ENCODE measurements at regions not wholly inside any gene's neighbourhood (a gene's known extent, or its start where the extent isn't known, plus 50 kb on each side); places are given as distances from the start of the nearest gene placed in this dataset.

GRCh38 chr12:105915997-105916759 lies 222.6 kb downstream of the NUAK1 start:
- Mint-ChIP-seq H3K27ac (no peak overlapping the region), H3K27me3 (no peaks in the 10 kb centered on the region), H3K4me1 (no peaks in the 10 kb centered on the region), H3K4me3 (no peak overlapping the region), H3K9me3 (peaks cover 2% of the 10 kb centered on the region), H3K36me3 (ENCODE audit: low read depth) (no peaks in the 10 kb centered on the region)
- DNase-seq = no peak
- POLR2A ChIA-PET = no interaction called here
- CTCF ChIA-PET = no interaction called here

GRCh38 chr12:105916760-105917039 lies 222.1 kb downstream of the NUAK1 start:
- no peaks in the 10 kb centered on the region for H3K27me3 Mint-ChIP-seq
- H3K27ac Mint-ChIP-seq = no peak overlapping the region
- peaks cover 2% of the 10 kb centered on the region for H3K9me3 Mint-ChIP-seq
- DNase-seq = no peak
- H3K4me3 Mint-ChIP-seq = no peak overlapping the region
- H3K4me1 Mint-ChIP-seq = no peaks in the 10 kb centered on the region
- ChIA-PET POLR2A (no interaction called here), CTCF (no interaction called here)
- no peaks in the 10 kb centered on the region for H3K36me3 Mint-ChIP-seq (ENCODE audit: low read depth)

GRCh38 chr12:105920161-105920684 lies 218.5 kb downstream of the NUAK1 start:
- H3K4me3 Mint-ChIP-seq = no peak overlapping the region
- no peaks in the 10 kb centered on the region for H3K36me3 Mint-ChIP-seq (ENCODE audit: low read depth)
- CTCF ChIA-PET = no interaction called here
- POLR2A ChIA-PET = no interaction called here
- no peaks in the 10 kb centered on the region for H3K9me3 Mint-ChIP-seq
- H3K27ac Mint-ChIP-seq = no peak overlapping the region
- no peaks in the 10 kb centered on the region for H3K4me1 Mint-ChIP-seq
- no peak for DNase-seq
- H3K27me3 Mint-ChIP-seq = no peaks in the 10 kb centered on the region

- Mint-ChIP-seq H3K27ac (no peak overlapping the region), H3K4me3 (no peak overlapping the region), H3K27me3 (no peaks in the 10 kb centered on the region), H3K36me3 (ENCODE audit: low read depth) (no peaks in the 10 kb centered on the region), H3K9me3 (no peaks in the 10 kb centered on the region), H3K4me1 (no peaks in the 10 kb centered on the region)
- no peak for DNase-seq
- ChIA-PET POLR2A (no interaction called here), CTCF (no interaction called here)
Observed at GRCh38 chr12:105921055-105921454, 217.7 kb downstream of the NUAK1 start.

GRCh38 chr12:105921872-105922669 lies 216.7 kb downstream of the NUAK1 start:
- POLR2A ChIA-PET = no interaction called here
- no peak overlapping the region for H3K4me3 Mint-ChIP-seq
- H3K4me1 Mint-ChIP-seq = no peaks in the 10 kb centered on the region
- H3K36me3 Mint-ChIP-seq (ENCODE audit: low read depth) = no peaks in the 10 kb centered on the region
- peaks cover 2% of the 10 kb centered on the region for H3K27me3 Mint-ChIP-seq
- DNase-seq = no peak
- no peaks in the 10 kb centered on the region for H3K9me3 Mint-ChIP-seq
- H3K27ac Mint-ChIP-seq = no peak overlapping the region
- CTCF ChIA-PET = no interaction called here

GRCh38 chr12:105922670-105923102 lies 216.1 kb downstream of the NUAK1 start:
- no peaks in the 10 kb centered on the region for H3K4me1 Mint-ChIP-seq
- DNase-seq = no peak
- peaks cover 2% of the 10 kb centered on the region for H3K27me3 Mint-ChIP-seq
- ChIA-PET CTCF (no interaction called here), POLR2A (no interaction called here)
- no peak overlapping the region for H3K4me3 Mint-ChIP-seq
- H3K36me3 Mint-ChIP-seq (ENCODE audit: low read depth) = no peaks in the 10 kb centered on the region
- H3K9me3 Mint-ChIP-seq = no peaks in the 10 kb centered on the region
- no peak overlapping the region for H3K27ac Mint-ChIP-seq

- no peak for DNase-seq
- H3K27me3 Mint-ChIP-seq = peaks cover 2% of the 10 kb centered on the region
- H3K27ac Mint-ChIP-seq = no peak overlapping the region
- no peaks in the 10 kb centered on the region for H3K4me1 Mint-ChIP-seq
- H3K4me3 Mint-ChIP-seq = no peak overlapping the region
- ChIA-PET POLR2A (no interaction called here), CTCF (no interaction called here)
- no peaks in the 10 kb centered on the region for H3K9me3 Mint-ChIP-seq
- H3K36me3 Mint-ChIP-seq (ENCODE audit: low read depth) = no peaks in the 10 kb centered on the region
Observed at GRCh38 chr12:105924526-105925208, 214.1 kb downstream of the NUAK1 start.

- no peak overlapping the region for H3K4me3 Mint-ChIP-seq
- peaks cover 2% of the 10 kb centered on the region for H3K27me3 Mint-ChIP-seq
- ChIA-PET CTCF (interaction anchor here (1.5 kb wide), 1 partner anchor 222 kb away, joined by 3 read pairs; no protein-coding TSS in a partner anchor), POLR2A (no interaction called here)
- H3K9me3 Mint-ChIP-seq = no peaks in the 10 kb centered on the region
- H3K4me1 Mint-ChIP-seq = no peaks in the 10 kb centered on the region
- DNase-seq = no peak
- H3K27ac Mint-ChIP-seq = no peak overlapping the region
- H3K36me3 Mint-ChIP-seq (ENCODE audit: low read depth) = no peaks in the 10 kb centered on the region
Observed at GRCh38 chr12:105927564-105927963, 211.2 kb downstream of the NUAK1 start.

- Mint-ChIP-seq H3K36me3 (ENCODE audit: low read depth) (no peaks in the 10 kb centered on the region), H3K27me3 (peaks cover 2% of the 10 kb centered on the region), H3K4me1 (no peaks in the 10 kb centered on the region), H3K27ac (no peak overlapping the region), H3K4me3 (no peak overlapping the region), H3K9me3 (no peaks in the 10 kb centered on the region)
- DNase-seq = no peak
- ChIA-PET POLR2A (no interaction called here), CTCF (interaction anchor here (1.5 kb wide), 1 partner anchor 221 kb away, joined by 3 read pairs; no protein-coding TSS in a partner anchor)
Observed at GRCh38 chr12:105928436-105928835, 210.3 kb downstream of the NUAK1 start.

GRCh38 chr12:105929192-105929591 lies 209.6 kb downstream of the NUAK1 start:
- Mint-ChIP-seq H3K36me3 (ENCODE audit: low read depth) (no peaks in the 10 kb centered on the region), H3K27ac (no peak overlapping the region), H3K4me1 (no peaks in the 10 kb centered on the region), H3K9me3 (no peaks in the 10 kb centered on the region), H3K4me3 (no peak overlapping the region), H3K27me3 (peaks cover 2% of the 10 kb centered on the region)
- ChIA-PET POLR2A (no interaction called here), CTCF (no interaction called here)
- DNase-seq = no peak

GRCh38 chr12:105930557-105931503 lies 207.9 kb downstream of the NUAK1 start:
- H3K9me3 Mint-ChIP-seq = no peaks in the 10 kb centered on the region
- H3K4me3 Mint-ChIP-seq = no peak overlapping the region
- H3K27ac Mint-ChIP-seq = no peak overlapping the region
- H3K36me3 Mint-ChIP-seq (ENCODE audit: low read depth) = no peaks in the 10 kb centered on the region
- H3K4me1 Mint-ChIP-seq = no peaks in the 10 kb centered on the region
- ChIA-PET CTCF (no interaction called here), POLR2A (no interaction called here)
- DNase-seq = no peak
- H3K27me3 Mint-ChIP-seq = peaks cover 2% of the 10 kb centered on the region

GRCh38 chr12:105931762-105932570 lies 206.8 kb downstream of the NUAK1 start:
- H3K4me1 Mint-ChIP-seq = no peaks in the 10 kb centered on the region
- no peaks in the 10 kb centered on the region for H3K36me3 Mint-ChIP-seq (ENCODE audit: low read depth)
- ChIA-PET CTCF (no interaction called here), POLR2A (no interaction called here)
- H3K27me3 Mint-ChIP-seq = no peaks in the 10 kb centered on the region
- H3K9me3 Mint-ChIP-seq = no peaks in the 10 kb centered on the region
- no peak overlapping the region for H3K27ac Mint-ChIP-seq
- no peak for DNase-seq
- H3K4me3 Mint-ChIP-seq = no peak overlapping the region
